ENCODE measurements at regions not wholly inside any gene's neighbourhood (a gene's known extent, or its start where the extent isn't known, plus 50 kb on each side); places are given as distances from the start of the nearest gene placed in this dataset.

DNA sequence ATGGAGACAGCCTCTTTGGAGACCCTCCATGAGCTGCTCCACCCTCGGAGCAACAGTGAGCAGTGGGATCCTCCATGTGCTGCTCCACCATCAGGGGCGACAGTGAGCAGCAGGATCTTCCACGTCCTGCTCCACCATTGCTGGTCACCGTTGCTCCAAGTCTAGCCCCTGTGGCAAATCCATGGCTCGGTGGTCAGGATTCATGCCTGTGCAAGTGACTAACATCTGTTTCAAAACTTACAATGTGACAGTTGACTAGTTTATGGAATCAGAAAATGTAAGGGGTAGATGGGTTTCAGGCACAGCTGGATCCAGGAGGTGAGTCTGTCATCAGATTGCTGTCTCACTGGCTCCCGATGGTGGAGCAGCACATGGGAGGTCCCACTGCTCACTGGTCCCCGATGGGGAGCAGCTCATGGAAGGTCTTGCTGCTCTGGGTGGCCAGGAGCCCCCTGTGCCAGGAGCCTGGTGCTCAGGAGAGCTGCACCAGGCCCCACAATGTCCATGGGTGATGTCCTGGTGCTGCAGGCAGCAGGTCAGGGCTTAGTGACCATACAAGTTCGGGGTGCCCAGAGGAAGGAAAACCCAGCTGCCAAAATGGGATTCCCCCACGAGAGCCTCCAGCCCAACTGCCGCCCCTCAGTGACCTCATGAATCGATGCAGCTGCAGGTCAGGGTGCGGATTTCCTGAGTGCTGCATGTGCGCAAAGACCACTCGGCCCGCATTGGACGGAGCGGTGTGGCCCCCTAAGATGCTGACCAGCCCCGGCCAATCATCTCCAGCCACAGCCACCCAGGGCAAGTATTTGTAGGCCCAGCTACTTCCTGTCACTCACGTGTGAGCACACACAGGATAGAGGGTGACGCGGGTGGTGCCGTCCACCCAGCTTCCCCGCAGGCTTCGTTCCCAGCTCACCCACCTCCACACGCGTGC lies 116.5 kb upstream of the OTOS start:
- intact Hi-C loops (cut with DNase I): loop anchor here in 1 of 2 donors (10.0 kb wide), 1 partner anchor 118 kb away; no protein-coding TSS in a partner anchor
- WGBS, 4 donors: 90 to 95% (median 92%) methylated on average over 18 to 26 of the region's 26 CpGs

GRCh38 chr2:240257940-240258580 lies 117.6 kb upstream of the OTOS start:
- WGBS, 4 donors: 90 to 97% (median 95%) methylated on average over 15 to 23 of the region's 23 CpGs
- H3K27ac ChIP-seq: peak overlapping the region in 2 of 5 donors; percentile 94 to 98
- intact Hi-C loops (cut with DNase I): loop anchor here in 1 of 2 donors (10.0 kb wide), 1 partner anchor 117 kb away; no protein-coding TSS in a partner anchor
- H3K27me3 ChIP-seq: no peaks in the 10 kb centered on the region
- H3K4me3 ChIP-seq: no peak overlapping the region
- H3K9me3 ChIP-seq (replicated peaks in 1 of 3): peaks cover 0 to 3% (median 0%) of the 10 kb centered on the region in 3 donors
- no peaks in the 10 kb centered on the region for H3K36me3 ChIP-seq (replicated peaks in 1 of 2)
- H3K4me1 ChIP-seq (replicated peaks in 1 of 2): peaks cover 21 to 32% of the 10 kb centered on the region in 2 donors
- peak in 1 of 7 donors; percentile 48 for DNase-seq
- TF ChIP-seq, protein P1, sequence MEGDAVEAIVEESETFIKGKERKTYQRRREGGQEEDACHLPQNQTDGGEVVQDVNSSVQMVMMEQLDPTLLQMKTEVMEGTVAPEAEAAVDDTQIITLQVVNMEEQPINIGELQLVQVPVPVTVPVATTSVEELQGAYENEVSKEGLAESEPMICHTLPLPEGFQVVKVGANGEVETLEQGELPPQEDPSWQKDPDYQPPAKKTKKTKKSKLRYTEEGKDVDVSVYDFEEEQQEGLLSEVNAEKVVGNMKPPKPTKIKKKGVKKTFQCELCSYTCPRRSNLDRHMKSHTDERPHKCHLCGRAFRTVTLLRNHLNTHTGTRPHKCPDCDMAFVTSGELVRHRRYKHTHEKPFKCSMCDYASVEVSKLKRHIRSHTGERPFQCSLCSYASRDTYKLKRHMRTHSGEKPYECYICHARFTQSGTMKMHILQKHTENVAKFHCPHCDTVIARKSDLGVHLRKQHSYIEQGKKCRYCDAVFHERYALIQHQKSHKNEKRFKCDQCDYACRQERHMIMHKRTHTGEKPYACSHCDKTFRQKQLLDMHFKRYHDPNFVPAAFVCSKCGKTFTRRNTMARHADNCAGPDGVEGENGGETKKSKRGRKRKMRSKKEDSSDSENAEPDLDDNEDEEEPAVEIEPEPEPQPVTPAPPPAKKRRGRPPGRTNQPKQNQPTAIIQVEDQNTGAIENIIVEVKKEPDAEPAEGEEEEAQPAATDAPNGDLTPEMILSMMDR (IDR thresholded peaks at IDR 0.05): no peak
- TF ChIP-seq POLR2A (IDR thresholded peaks at IDR 0.05): no peak

More for the DNA sequence above, 116.5 kb upstream of the OTOS start:
- H3K4me3 ChIP-seq: no peak overlapping the region
- peak in 1 of 7 donors; percentile 49 for DNase-seq
- no peaks in the 10 kb centered on the region for H3K27me3 ChIP-seq
- H3K27ac ChIP-seq: peak overlapping the region in 2 of 5 donors; percentile 65 to 90
- H3K4me1 ChIP-seq (replicated peaks in 1 of 2): peaks cover 22 to 36% of the 10 kb centered on the region in 2 donors
- H3K9me3 ChIP-seq (replicated peaks in 1 of 3): no peaks in the 10 kb centered on the region
- TF ChIP-seq, protein P1 (IDR thresholded peaks at IDR 0.05): no peak
- TF ChIP-seq POLR2A (IDR thresholded peaks at IDR 0.05): no peak
- H3K36me3 ChIP-seq (replicated peaks in 1 of 2): no peaks in the 10 kb centered on the region

GRCh38 chr2:240258685-240259084 lies 118.2 kb upstream of the OTOS start:
- WGBS, 4 donors: 74 to 87% (median 81%) methylated on average over 5 to 10 of the region's 10 CpGs; no CpG with 5 or more reads in 1 of the 4 donors
- H3K27me3 ChIP-seq: no peaks in the 10 kb centered on the region
- H3K4me3 ChIP-seq: no peak overlapping the region
- intact Hi-C loops (cut with DNase I): loop anchor here in 1 of 2 donors (10.0 kb wide), 1 partner anchor 116 kb away; no protein-coding TSS in a partner anchor
- peaks cover 0 to 3% (median 0%) of the 10 kb centered on the region in 3 donors for H3K9me3 ChIP-seq (replicated peaks in 1 of 3)
- peak overlapping the region; percentile 87 to 98 (median 94) for H3K27ac ChIP-seq
- no peak for DNase-seq
- H3K36me3 ChIP-seq (replicated peaks in 1 of 2): no peaks in the 10 kb centered on the region
- TF ChIP-seq POLR2A (IDR thresholded peaks at IDR 0.05): no peak
- TF ChIP-seq, protein P1 (IDR thresholded peaks at IDR 0.05): no peak
- H3K4me1 ChIP-seq (replicated peaks in 1 of 2): peaks cover 21 to 32% of the 10 kb centered on the region in 2 donors
